Suppressor macrophage treated with lipopolysaccharide for 4 hours (primary cell): ENCODE measurements at regions not wholly inside any gene's neighbourhood (a gene's known extent, or its start where the extent isn't known, plus 50 kb on each side); places are given as distances from the start of the nearest gene placed in this dataset.
"Not testable (repeated sequence)": the region's sequence is repeated elsewhere in the genome, so short reads cannot be mapped to it uniquely, and the experiment has no call there.

Experiments used
- DNase-seq: peaks from one replicate; pipeline ENCODE4 v3.0.0-alpha.2; 2020

DNA sequence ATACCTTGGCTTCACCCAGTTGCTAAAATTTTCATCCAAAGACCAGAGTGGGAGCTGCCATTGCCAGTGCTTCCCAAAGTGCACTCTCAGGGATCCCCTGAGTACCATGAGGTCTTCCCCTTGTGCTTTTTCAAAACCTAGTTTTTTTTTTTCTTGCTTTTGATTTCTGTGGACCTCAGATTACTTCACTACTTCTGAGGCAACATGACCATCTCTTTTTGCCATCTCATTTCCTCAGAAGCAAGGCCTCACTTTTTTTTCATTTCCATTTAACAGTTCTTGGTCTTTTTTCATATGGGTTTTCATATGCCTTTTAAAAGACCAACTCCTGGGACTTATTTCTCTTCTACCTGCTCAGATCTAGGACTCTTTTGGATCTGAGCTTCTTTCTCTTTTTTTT, 64.1 kb upstream of the MMS22L start:
- DNase-seq, result peak; percentile 25

DNA sequence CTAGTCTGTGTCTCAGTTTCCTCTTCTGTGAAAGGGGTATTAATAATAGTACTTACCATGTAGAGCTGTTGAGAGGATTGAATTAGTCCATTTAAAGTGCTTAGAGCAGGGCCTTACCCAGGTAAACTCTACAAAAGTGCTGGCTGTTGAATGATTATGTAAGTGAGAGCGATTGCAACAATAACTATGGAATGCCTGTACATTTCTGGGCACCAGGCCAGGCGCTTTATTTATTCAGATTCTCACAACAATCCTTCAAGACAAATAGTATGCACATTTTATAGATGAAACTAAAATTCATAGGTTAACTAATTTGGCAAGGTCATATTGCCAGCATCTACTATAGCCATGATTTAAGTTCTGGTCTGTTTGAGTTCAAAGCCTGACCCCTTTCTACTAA, 78.3 kb upstream of the MMS22L start:
- no peak for DNase-seq

DNA sequence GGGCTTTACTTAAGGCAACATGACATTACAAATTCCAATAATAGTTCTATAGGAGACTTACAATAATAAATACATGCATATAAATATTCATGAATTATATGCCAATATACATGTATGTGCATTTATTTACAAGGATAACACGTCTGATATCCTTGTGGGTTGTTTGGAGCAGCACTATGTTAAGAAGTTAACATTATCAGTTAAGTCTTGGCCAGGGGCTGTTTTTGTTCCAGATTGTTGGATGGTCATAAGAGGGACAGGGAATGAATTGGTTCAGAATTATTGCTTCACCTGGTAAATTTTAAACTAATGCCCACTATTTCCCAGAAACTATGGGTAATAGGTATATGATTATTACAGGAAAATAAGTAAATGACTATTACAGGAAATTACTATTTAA, 81.3 kb upstream of the MMS22L start:
- DNase-seq, result no peak

DNA sequence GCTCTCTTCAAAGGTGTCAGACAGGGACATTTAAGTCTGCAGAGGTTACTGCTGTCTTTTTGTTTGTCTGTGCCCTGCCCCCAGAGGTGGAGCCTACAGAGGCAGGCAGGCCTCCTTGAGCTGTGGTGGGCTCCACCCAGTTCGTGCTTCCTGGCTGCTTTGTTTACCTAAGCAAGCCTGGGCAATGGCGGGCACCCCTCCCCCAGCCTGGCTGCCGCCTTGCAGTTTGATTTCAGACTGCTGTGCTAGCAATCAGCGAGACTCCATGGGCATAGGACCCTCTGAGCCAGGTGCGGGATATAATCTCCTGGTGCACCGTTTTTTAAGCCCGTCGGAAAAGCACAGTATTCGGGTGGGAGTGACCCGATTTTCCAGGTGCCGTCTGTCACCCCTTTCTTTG, 99.1 kb upstream of the MMS22L start:
- DNase-seq, result not testable (repeated sequence)

DNA sequence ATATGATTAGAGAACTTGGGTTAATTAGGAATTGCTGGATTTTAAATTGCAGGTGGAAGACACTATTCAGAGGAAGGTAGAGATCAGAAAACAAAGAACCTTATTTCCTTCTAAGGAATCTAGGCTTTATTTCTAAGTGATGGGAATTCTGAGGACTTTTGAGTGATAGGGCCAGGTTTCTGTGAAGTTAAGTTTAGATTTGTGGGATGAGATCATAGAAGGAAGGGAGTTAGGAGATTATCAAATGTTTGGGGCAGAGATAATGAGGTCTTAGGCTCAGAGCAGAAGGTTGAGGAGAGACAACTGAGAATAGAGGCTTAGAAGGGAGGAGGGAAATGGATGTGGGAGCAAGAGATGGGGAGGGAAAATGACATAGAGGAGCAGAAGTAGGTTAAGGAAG, 109.7 kb upstream of the MMS22L start:
- DNase-seq, result no peak

DNA sequence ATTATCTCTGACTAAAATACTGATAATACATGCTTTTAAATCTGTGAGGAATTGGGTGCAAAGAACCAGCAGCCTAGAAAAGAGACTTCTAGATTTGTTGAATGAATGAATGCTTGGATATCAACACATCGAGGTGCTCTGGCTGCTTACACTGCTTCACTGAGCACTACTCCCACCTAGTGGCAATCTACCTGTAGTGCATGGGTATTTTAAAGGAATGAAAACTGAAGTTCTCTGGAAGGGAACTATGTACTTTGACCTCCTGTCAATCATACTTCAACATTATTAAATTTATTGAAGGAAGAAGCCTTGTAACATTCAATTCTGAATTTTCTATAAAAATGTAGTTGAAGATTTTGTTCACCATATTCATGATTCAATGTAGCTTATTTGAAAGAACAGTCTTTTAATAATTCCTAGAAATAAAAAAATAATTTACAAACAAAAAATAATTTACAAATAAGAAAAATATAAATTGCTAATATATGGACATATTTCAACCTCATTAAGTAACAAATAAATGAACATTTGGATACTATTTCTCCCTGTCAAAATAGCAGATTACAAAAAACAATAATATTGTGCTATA, 111.2 kb upstream of the MMS22L start:
- peak; percentile 81 for DNase-seq

DNA sequence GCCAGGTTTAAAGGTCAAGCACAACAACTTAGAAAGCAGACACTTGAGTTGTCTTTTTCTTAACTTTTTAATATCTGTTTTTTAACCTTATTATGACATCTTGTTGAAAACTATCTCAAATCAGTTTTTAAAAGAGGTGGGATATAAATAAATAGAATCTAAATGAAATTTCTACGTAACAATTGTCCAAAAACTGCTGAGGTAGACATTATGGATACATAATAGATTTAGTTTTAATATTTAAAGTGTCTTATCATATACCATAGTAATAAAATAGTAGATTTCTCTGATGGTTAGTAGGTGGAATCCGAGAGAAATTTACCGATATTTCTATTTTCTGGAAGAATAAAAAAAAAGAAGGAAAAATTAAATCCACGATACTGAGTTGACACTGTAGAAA, 113.9 kb upstream of the MMS22L start:
- no peak for DNase-seq

DNA sequence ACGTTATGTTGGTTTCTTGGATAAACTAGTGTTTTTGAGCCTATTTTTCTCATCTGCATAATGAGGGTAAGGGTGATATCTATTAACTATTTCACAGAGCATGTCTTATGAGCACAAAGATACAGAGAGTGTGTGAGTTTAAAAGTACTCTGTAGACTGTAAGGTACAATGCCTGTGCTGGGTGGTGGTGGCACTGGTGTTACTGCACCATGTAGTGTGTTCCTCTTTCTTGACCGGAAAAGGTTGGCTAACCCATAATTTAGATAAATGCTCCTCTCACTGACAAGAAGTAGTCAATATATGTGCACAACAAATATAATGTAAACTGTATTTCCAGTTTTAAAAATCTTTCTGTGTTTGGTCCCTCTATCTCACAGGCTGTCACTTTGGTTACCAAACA, 116.2 kb upstream of the MMS22L start:
- DNase-seq, result no peak

DNA sequence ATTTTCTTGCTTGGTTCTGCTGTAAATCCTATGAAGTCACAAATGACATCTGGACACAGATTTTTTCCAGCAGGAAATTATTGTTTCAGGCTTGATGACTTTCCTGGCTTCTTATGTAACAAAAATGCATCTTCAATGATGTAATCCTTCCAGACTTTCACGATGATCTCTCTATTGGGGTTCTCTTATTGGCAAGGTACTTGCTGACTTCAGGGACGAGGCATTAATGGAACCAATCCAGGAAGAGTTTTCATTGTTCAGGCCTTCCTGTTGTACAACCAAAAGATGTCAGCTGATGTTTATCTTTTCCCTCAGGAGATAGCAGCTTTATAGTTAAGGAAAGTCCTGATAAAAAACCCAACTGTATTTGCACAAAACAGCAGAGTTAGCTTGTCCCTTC, 118.5 kb upstream of the MMS22L start:
- DNase-seq, result no peak

DNA sequence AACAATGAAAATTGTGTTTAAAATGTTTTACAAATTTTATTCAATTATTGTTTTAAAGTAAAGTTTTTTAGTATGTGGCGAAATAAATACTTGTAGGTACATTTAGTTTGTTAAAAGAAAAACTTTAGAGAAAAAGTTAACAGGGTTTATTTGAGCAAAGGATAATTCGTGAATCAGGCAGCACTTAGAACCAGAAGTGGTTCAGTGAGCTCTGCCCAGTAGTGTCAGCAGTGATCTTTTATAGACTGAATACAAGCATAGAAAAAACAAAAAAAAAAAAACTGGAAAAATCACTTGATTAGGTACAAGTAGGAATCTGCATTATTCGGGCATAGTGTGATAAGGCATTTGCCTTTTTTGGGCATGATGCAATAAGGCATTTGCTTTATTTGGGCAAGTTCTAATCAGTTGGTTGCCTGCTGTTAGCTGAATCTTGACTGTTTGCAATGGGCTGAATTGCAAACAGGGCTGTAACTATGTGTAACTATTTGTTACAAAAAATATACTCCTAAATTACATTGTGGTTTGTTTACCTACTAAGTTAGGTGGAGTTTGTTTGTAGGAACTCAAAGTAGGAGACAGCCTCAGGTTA, 122.9 kb upstream of the MMS22L start:
- no peak for DNase-seq

DNA sequence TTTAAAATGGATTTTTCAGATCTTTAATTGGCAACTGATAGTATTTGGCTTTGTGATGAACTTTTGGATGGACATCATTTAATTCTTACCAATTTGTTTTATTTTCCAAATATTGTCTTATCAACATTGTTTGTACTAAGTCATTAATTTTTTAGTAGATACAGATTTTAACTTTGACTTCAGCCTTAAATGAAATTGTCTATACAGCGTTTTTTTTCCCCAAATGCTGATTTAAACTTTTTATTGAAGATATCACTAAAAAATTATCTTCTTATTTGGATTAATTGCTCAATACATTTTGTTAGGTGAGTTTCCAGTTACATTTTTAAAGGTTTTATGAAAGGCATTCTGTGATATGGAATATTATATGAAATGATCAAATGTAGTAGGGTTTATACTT, 123.6 kb upstream of the MMS22L start:
- DNase-seq, result no peak

DNA sequence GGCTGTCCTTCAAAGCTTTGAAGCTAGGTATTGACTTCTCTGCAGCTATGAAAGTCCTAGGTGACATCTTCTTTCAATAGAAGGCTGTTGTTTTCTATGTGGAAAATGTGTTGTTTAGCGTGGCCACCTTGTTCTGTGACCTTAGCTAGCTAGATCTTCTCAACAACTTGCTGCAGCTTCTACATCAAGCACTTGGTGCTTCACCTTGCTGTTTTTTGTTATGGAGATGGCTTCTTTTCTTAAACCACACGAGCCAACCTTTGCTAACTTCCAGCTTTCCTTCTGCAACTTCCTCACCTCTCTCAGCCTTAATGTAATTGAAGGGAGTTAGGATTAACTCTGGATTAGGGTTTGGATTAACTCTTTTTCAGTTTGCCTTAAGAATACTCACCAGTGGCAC, 128.6 kb upstream of the MMS22L start:
- DNase-seq, result no peak

DNA sequence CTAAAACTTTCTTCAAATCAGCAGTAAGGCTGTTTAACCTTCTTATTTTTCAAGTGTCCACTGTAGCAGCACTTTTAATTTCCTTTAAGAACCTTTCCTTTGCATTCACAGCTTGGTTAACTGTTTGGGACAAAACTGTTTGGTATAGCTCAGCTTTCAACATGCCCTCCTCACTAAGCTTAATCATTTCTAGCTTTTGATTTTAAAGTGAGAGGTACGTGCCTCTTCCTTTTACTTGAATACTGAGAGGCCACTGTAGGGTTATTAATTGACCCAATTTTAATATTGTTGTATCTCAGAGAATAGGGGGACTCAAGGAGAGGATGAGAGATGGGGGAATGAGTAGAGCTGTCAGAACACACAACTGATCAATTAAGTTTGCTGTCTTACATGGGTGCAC, 129.5 kb upstream of the MMS22L start:
- no peak for DNase-seq

DNA sequence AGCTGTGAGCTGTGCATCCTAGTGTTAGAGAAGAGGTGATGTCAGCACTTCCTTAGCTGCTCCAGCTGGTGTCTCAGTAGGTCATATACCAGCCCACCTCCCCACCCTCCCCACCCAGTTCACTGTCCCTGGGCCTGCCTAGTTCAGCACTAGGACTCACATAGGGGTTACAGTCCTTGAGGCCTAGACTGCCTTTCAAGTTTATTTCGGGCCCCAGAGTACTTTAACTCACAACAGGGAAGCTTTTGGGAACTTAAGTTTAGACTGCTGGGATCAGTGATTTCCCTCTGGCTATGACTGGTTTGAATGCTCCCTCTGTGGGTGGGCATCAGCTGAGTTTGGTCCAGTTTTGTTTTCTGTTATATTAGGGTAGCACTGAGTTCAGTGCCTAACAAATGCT, 139.2 kb upstream of the MMS22L start:
- no peak for DNase-seq

DNA sequence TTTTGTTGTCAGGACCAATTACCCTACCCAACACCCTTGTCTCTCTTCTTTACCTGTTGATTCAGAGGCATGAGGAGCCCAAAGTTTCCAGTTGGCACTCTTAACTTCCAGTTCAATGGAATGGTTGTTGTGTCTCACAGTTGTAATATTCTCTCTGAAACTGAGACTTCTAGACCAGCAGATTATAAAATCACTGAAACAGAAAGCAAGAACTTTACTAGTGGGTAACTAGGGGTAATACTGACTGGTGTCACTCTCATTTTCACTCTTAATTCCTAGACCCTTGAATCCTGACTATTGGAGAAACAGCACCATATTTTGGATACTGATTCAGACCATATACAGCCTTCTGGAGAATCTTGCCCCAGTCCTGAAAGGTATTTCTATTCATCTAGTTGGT, 140.2 kb upstream of the MMS22L start:
- DNase-seq, result no peak

DNA sequence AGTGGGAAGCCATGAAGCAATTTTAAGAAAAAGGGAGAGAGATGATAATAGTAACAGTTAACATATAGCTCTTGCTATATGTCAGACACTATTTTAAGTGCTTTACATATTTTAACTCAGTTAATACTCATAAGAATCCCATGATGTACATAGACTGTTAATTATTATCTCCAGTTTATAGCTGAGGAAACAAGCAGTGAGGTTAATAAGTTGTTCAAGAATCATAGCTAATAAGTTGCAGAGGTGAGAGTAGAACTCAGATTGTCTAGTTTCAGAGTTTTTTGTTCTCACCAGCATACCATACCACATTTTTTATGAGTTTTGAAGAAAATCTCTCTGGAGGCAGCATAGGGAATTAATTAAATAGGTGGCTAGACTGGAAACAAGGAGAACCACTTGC, 144.6 kb upstream of the MMS22L start:
- no peak for DNase-seq

DNA sequence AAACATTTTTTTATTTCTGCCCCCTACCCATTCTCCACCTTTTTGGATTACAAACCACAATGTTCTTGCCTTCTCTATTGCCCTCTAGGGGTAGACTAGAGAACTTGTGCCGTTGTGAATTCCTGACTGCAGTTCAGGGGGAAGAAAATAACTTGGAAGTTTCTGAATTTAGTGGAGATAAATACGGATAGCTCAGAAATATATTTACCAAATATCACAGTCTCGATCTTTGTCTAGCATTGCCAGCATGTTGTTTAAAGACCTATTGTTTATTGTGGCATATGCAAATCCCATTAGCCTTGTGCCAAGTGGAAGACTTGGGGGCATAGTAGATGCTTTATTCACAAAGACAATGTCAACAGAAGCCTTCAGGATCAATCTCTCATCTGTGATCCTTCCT, 154.1 kb upstream of the MMS22L start:
- DNase-seq, result peak; percentile 9

DNA sequence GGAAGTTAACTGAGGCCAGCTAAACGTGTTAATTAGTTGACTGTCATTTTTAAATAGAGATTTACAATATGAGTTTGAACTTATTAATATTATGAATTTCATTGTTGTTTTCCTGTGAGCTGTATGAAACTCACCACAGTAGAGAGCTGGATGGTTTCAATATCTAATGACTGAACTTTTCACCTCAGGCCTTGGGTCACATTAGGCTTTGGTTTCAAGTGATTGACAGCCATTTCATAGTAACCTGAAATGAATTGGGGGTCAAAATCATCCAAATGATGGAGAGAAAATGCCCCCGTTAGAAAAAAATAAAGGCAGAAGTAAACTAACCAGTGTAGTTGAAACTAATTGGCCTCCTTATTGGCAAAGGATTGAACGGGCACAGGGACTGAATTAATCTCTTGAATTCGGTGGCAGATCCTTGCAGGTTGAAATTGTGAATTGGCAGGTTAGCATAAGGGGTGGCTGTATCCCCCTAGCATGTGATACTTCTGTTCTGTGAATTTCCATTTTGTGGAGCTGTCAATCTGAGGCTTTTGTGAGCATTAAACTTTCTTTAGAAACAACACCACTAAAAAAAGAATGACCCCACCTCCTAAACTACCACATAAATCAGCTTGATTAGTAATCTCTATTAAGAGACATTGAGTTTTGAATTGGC, 155.1 kb upstream of the MMS22L start:
- DNase-seq, result no peak

DNA sequence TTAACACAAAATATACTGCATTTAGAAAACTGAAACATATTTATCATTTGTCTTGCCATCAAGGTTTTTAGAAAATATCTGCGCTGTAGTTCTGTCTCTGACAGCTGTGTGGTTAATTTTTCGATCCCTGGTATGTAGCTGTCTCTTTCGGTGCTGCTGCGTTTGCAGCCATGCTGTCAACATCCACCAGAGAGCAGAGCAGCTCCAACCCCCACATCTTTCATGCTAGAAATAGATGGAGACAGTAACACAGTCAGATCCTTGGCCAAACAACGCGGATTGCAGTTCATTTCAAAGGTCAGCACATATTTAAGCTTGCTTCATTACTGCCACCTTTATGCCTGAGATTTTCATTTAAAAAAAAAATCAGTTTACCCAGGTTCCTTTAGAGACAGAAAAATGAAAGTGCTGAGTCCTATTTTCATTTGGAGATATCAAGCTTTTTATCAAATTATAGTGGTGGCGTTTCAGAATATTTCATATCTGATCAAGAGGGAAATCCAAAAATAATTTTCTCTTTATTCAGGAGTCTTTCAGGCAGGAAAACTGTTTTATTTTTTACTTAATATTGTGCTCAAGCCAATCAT, 157.7 kb upstream of the MMS22L start:
- no peak for DNase-seq

DNA sequence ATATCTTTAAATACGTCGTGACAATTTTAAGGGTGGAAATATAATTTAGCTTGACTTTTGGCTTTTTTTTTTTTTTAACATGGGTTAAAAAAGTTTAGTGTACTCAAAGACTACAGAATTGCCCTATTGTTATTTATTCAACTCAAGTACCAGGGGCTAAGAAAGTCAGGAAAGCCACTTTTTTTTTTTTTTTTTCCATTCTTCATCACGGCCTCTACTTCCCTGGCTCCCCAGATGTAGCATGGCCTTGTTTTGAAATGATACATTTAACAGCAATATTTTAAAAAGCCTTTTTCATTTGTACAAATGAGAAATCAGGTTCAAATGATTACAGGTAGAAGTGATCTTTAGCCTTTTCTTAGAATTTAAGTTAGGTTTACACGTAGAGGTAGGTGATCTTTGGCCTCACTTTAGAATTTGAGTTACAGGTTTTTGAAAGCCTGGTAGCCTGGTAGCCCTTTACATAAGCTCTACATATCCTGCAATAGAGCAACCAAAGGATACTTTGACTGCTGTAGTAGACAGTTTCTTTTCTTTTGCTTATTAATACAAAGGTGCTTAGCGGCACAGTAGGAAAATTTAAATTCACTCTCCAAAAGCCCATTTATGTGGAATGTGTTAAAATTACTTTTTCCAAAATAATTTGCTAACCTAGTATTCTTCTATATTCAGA, 160.5 kb upstream of the MMS22L start:
- no peak for DNase-seq

DNA sequence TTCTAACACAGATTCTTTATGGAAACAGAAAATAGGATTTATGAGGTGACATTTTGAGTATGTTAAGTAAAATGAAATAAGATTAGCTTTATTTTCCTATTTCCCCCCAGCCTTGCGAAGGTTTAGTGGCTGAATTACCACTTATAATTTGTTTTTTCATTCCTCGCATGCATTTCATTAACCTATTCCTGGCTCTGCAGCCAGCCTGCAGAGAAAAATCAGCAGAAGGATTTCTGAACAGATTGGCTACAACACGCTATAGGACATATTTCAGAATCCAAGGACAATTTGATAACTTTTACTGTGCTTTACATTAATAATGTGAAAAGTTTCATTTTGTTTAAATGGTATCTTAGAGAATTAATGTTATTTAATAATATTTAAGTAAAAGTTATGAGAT, 162.4 kb upstream of the MMS22L start:
- no peak for DNase-seq

DNA sequence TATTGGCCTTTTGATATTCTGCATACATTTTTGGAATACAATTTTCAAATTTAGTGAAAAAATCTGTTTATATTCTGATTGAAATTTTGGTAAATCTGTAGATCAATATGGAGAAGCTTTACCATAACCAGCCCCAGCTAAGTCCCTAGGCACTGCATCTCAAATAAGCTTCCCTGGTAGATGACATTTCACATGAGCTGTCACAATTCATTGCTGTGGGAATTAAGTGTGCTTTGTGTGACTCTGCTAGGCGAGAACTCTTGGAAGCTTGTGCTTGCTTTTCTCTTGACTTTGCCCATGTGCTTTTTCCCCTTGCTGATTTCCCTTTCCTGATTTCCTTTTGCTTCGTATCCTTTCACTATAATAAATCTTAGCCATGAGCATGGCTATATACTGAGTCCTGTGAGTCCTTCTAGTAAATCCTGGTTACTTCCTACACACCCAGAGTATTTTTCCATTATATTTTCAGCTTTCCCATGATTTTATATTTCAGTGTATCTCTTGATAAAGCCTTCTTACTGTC, 166.5 kb upstream of the MMS22L start:
- no peak for DNase-seq

DNA sequence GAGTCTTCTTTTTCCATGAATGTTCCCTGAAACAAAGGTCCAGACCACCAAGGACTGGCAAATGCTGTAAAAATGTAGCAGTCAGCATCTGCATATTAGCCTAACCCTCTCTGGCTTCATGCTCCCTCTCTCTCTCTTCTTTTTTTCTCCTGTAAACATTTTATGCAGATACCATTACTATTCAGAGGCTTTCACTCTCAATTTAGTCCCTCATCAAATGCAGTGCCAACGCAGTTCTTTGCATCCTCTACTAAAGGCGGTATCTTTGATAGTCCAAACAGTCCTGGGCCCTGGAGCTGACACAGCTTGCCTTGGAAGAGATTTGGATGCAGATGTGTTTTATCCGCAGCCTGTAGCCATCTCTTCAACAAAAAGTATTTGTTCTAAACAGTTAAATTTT, 167.1 kb upstream of the MMS22L start:
- no peak for DNase-seq

DNA sequence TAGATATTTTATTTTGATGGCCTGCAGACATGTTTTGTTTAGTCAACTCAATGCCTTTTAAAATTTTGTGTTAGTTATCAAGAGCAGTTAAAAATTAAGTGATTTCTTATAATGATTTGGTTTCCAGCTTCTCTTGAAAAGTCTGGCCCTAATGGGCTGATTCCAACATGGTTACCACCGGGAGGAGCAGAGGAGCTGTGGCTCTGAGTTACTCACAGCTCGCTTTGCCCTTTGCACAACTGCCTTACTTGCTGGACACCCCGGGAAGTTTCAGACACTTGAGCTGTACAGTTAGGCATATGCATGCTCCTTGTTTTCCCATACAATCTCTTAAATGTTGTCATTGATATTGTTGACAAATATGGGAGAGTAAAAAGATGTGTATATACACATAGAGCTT, 173.1 kb upstream of the MMS22L start:
- DNase-seq, result no peak
